DOHH2 (cell line): ENCODE measurements at regions not wholly inside any gene's neighbourhood (a gene's known extent, or its start where the extent isn't known, plus 50 kb on each side); places are given as distances from the start of the nearest gene placed in this dataset.

Experiments used
- CTCF ChIP-seq: fragments of 200-600 bp; sonication (generic); IDR thresholded peaks from one replicate; pipeline ENCODE4 v1.5.1; 2014; ENCODE audit warnings: antibody characterized with exemption, mild to moderate bottlenecking, low read depth, low read length; ENCODE audit not compliant: poor library complexity, severe bottlenecking
- EZH2phosphoT487 ChIP-seq: fragments of 200-600 bp; sonication (generic); IDR thresholded peaks from 2 replicates; pipeline ENCODE4 v1.6.1; 2017; ENCODE audit warnings: borderline replicate concordance, mild to moderate bottlenecking, antibody characterized with exemption, low read length, moderate library complexity, mixed read lengths

GRCh38 chr6:28008053-28008452 is 51.0 kb downstream of the OR2B6 start:
- TF ChIP-seq CTCF (no peak), EZH2phosphoT487 (no peak)
